ENCODE measurements at regions not wholly inside any gene's neighbourhood (a gene's known extent, or its start where the extent isn't known, plus 50 kb on each side); places are given as distances from the start of the nearest gene placed in this dataset.

DNA sequence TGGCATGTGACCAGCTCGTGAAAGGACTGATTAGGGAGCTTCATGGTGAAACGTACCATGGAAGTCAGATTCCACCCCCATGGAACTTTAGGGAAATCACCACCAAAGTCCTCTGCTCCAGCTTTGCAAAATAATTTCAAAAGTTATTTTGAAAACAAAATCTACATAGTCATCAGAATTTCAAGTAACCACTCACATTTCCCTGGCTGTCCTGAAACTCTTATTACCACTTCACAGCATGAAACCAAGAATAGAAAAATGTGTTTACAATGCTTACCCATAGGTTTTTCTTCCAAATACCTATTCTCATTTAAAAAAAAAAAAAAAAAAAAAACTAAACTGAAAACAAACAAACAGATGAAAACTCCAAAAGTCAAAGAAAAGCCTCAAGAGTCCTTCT, 198.7 kb downstream of the PDGFRA start:
- H3K4me3 ChIP-seq (ENCODE audit: low read length) = no peak overlapping the region
- DNase-seq (ENCODE audit: low read depth) = no peak
- TF ChIP-seq, protein P1, sequence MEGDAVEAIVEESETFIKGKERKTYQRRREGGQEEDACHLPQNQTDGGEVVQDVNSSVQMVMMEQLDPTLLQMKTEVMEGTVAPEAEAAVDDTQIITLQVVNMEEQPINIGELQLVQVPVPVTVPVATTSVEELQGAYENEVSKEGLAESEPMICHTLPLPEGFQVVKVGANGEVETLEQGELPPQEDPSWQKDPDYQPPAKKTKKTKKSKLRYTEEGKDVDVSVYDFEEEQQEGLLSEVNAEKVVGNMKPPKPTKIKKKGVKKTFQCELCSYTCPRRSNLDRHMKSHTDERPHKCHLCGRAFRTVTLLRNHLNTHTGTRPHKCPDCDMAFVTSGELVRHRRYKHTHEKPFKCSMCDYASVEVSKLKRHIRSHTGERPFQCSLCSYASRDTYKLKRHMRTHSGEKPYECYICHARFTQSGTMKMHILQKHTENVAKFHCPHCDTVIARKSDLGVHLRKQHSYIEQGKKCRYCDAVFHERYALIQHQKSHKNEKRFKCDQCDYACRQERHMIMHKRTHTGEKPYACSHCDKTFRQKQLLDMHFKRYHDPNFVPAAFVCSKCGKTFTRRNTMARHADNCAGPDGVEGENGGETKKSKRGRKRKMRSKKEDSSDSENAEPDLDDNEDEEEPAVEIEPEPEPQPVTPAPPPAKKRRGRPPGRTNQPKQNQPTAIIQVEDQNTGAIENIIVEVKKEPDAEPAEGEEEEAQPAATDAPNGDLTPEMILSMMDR (IDR thresholded peaks at IDR 0.05; ENCODE audit: insufficient read depth, low read depth, low read length, missing control alignments) = no peak

DNA sequence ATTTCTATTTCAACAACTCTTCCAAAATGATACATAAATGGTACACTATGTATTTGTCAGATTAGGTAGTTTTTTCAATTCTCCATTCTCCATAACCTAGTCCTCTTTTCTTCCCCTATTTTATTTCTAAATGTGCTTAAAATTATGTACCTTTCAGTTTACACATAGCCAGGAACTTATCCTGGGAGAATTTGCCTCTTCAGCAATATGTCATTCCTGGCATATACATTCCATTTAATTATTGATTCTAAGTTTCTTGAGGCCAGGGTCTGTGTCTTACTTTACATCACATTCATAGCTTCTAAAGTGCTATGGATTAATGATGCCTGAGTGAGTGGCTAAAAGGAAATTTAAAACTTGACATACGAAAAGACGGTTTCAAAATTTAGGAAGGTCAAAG, 199.8 kb downstream of the PDGFRA start:
- no peak for DNase-seq (ENCODE audit: low read depth)
- TF ChIP-seq, protein P1 (IDR thresholded peaks at IDR 0.05; ENCODE audit: insufficient read depth, low read depth, low read length, missing control alignments) = no peak
- H3K4me3 ChIP-seq (ENCODE audit: low read length) = no peak overlapping the region

DNA sequence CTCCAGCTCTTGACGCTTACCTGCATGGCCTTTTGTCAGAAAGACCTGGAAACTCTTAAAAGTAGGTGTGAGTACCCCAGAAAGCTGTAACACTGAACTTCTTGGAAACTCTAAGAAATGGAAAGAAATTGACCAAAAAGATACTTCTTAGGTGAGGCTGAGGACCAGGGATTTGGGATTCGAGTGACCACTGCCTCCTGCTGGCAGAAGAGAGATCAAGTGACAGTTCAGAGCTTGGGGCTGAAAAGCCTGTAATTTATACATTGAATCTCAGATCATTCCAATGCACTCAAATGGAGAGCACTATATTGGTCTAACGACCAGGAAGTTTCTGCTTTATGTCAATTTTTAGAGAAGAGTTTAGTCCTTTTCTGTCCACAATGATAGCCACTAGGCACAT, 204.6 kb downstream of the PDGFRA start:
- TF ChIP-seq, protein P1 (IDR thresholded peaks at IDR 0.05; ENCODE audit: insufficient read depth, low read depth, low read length, missing control alignments) = peak; percentile 28
- peak; percentile 40 for DNase-seq (ENCODE audit: low read depth)
- H3K4me3 ChIP-seq (ENCODE audit: low read length) = no peak overlapping the region

DNA sequence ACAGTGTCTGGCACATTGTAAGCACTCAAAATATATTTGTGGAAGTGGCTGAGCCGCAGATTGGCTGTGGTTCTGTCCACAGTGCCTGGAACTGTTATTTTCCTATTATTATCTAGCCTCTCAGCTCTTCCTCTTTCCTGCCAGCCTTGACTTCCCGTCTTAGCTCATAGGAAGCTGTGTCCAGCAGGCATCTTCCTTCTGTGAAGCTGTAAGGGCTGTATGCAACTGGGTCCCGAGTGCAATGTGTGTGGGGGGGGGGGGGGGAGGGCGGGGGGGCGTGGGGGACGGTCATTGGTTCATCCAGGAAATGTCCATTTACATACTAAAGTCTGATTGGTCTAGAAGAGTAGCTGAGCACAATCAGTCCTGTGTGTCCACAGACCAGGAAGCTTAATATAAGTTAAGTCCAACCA, 210.7 kb downstream of the PDGFRA start:
- H3K4me3 ChIP-seq (ENCODE audit: low read length) = no peak overlapping the region
- TF ChIP-seq, protein P1 (IDR thresholded peaks at IDR 0.05; ENCODE audit: insufficient read depth, low read depth, low read length, missing control alignments) = no peak
- DNase-seq (ENCODE audit: low read depth) = peak; percentile 34

DNA sequence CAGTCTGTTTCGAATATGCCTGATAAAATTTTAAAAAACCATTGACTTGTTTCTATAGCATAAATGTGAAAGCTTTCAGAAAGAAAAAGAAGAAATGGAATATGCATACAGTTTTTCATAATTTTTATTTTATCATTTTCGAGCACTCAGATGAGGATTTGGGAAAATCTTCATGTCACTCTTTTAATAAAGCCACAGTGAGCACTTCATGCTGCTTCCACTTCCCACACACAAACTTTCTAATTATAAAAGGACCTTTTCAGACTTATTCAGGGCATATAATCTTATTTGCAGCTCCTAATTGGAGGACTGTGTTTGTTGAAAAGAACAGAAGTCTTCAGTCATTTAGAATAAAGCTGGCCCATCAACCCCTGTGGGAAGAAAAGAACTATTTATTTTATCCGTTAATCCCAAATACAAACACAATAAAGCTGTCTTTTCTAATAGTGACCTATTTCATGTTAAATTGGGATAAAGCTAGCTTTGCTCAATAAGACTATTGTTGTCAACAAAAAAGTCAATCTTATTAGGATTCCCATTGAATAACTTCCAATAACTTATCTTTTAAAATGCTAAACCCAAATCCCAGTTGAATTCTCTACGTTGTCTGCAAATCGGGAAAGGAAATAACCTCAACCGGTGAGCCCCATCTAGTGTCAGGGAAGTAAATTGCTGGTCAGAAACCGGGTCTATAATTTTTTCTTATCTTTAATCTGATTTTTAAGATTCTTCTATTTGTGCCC, 211.5 kb downstream of the PDGFRA start:
- H3K4me3 ChIP-seq (ENCODE audit: low read length) = no peak overlapping the region
- peak; percentile 51 for DNase-seq (ENCODE audit: low read depth)
- TF ChIP-seq, protein P1 (IDR thresholded peaks at IDR 0.05; ENCODE audit: insufficient read depth, low read depth, low read length, missing control alignments) = peak; percentile 68

DNA sequence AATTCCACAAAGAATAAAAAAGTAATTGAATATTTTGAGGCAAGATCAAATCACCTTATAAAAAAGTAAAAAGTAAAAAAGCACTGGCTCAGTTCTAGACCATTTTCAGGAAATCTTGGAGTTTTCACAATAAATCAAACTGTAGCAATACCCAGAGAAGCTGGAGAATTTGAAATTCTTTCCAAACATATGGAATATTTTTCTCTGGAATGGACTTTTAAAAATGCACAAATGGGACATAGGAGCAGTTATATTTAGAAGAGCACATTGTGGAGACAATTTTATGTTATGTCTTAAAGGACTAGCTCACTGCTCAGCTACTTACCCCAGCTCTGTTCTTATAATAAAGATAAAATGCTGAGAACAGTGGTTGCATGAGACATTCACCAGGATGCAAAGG, 211.9 kb upstream of the KIT start:
- H3K4me3 ChIP-seq (ENCODE audit: low read length) = no peak overlapping the region
- TF ChIP-seq, protein P1 (IDR thresholded peaks at IDR 0.05; ENCODE audit: insufficient read depth, low read depth, low read length, missing control alignments) = no peak

DNA sequence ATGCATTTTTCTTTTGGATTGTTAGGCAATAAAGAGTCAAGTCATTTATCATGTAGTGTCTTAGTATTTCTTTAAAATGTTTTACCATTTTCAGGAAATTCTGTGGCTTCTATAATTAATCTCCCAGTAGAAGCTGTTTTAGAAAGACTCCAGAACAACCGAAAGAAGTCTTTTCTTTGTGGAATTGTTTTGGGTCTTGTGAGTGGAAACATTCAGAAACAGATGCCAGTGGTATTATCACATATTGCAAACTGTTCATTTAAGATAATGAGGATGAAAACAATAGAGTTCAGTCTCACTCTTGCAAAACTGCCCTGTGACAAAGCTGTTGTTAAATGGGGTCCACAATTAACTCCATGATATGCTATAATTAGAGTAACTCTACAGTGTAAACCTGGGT, 211.2 kb upstream of the KIT start:
- H3K4me3 ChIP-seq (ENCODE audit: low read length) = no peak overlapping the region
- DNase-seq (ENCODE audit: low read depth) = no peak
- TF ChIP-seq, protein P1 (IDR thresholded peaks at IDR 0.05; ENCODE audit: insufficient read depth, low read depth, low read length, missing control alignments) = no peak

More for the DNA sequence above, 211.9 kb upstream of the KIT start:
- DNase-seq (ENCODE audit: low read depth) = no peak

Measured in epithelial cell of esophagus (primary cell).